GM18867 (cell line): ENCODE measurements at regions not wholly inside any gene's neighbourhood (a gene's known extent, or its start where the extent isn't known, plus 50 kb on each side); places are given as distances from the start of the nearest gene placed in this dataset.

Source experiments
- ATAC-seq: cut with Tn5 transposase; IDR thresholded peaks from one replicate; pipeline ENCODE4 v1.9.1; 2021; ENCODE audit warnings: mild to moderate bottlenecking, moderate library complexity; ENCODE audit not compliant: unreplicated experiment

DNA sequence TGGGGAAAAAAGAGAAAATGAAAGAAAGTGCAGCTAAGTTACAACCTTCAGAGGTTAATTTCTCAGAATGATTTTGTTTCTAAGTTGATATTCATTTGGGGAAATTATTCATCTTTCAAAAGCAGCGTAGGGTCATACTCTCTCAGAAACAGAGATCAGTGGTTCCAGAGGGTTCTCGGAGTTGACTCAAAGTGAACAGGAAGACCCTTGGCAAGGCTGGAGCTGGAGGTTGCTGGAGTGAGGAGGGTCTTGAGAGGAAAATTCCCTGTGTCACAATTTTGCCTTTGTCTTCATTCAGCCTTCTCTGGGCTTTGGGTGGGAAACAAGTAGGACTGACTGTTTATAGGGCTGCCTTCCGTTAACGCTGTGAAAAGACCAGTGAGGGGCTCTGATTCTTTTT lies 168.2 kb downstream of the ICOS start:
- ATAC-seq = no peak

DNA sequence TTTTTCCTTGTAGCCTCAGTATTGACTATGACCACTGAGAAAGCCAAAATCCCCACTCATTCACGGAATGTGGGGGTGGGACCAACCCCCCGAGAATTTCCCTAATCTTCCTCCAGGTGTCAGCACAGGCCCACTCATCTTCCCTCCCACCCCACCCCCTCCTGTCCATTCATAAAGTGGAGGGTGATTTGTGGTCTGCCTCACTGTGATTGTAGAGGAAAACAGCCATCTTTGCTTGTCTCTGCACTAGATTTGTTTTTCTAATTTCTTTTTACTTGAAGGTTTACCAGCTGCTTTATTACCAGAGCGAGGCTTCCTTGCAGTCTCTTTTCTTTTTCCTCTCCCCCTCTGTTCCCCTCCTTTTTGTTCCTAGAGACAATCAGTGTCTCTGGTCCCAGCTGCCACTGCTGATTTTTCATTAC lies 171.8 kb downstream of the ICOS start:
- no peak for ATAC-seq

DNA sequence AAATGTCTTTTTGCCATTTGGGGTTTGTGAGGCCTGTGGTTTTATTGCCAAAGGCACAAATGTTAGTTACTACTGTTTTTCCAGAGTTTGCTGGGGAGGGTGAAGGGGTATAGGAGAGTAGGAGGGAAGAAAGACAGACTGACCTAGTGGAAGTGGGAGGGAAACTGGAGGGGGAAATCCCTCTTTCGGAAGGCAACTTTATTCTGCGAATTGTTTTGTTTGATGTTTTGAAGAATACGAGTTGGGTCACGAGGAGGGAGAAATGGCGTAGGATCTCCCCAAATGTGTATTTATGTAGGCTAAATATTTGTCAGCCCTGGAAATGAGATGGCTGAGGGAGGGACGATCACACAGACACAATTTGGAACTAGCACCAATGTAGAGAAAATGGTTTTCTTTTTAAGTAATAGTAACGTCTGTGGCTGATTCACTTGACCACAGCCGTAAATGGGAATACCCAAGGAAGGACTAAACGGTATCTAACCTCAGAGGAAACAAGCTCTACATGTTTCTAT lies 172.3 kb downstream of the ICOS start:
- no peak for ATAC-seq

DNA sequence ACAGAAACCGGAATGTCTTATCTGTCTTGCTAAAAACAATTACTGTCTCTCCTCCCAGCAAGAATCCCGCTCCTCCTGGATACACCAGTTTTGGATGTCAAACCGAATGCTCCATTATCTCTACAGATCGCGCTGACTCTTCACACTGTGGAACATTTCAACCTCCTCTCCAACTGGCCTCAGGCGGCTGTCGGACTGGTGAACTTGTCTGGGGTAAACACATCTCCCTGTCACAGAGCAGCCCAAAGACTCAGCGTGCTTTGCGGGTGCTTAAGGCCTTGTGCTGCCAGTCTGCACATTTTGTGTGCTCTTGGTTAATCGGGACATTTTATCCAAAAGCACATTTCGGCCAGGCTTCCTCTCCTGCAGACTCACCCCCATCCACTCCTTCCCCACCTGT lies 173.1 kb downstream of the ICOS start:
- no peak for ATAC-seq

DNA sequence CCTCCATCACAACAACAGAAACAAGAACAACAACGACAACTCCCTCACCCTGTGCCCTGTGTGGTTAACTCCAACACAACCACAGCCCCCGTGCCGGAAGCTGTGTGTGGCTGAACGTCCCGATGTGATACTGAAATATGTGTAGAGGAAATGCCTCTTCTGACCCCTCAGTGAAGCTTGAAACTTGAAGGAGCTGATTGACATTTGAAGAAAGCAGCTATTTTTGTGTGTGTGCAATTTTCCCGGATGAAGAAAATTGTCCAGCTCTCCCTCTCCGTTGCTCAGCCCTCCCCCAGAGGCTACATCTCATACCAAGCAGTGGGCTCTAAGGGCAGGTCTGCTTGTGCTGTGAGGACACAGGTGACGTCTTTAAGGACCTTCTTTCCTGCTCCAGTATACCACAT lies 173.8 kb downstream of the ICOS start:
- ATAC-seq = peak; percentile 94

DNA sequence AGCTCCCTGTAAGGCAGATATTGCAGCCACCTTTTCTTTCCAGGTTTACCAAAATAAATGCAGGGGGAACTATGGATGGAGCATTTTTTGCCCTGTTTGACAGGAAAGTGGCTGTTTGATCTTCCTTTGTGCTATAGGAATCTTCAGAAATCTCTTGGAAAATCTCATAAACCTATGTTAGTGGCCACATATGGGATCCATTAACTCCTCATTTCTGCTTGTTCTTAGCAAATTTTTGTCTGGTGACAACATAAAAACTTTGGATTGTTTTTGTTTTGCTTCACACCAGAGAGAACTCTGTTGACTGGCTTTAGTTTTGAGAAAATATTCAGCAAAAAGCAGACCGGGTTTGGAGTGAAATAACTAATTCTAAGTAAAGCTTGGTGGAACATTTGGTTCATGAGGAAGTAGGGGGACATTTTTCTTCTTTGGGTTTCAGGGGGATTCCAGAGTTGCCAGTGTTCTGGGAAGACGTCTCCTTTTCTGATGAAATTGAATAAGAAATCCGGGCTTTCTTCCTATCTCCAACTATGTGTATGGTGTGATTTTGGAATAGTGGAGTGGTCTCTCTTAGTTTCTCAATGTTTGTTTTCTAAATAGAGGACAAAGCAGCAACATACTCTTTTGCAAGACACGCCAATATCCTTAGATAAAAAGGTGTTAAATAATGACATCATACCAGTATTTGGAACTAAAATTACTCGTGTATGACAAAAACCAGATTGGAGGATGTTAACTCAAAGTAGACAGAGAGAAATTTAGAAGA lies 174.4 kb downstream of the ICOS start:
- ATAC-seq = no peak

DNA sequence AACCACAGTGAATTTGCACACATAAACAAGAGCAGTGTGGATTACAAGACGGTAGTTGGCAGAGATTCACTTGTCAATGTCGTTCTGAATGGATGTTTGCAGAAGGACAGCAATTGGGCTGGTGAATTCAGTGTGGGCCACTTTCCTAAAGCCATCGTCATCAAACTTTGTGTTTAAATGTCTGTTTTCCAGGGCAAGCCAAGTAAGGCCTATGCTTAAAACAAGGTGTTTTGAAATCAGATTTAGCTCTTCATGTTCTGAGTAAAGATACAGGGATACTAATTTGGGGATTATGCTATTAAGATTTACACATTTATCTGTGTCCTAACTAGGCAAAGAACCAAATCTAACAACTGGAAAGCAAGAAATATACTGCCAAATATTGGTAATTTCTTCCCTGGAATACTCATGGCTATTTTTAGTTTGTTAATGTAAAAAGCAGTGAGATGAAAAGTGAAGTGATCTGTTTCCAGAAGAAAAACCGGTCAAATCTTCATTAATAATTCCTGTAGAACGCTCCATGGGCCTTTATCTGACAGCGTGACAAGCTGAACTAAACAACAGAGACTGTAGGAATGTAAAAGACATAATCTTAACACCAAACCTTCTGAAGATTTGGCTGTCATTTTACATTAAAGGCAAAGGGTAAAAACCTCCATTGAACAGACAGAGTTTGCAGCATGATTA lies 175.7 kb downstream of the ICOS start:
- no peak for ATAC-seq

DNA sequence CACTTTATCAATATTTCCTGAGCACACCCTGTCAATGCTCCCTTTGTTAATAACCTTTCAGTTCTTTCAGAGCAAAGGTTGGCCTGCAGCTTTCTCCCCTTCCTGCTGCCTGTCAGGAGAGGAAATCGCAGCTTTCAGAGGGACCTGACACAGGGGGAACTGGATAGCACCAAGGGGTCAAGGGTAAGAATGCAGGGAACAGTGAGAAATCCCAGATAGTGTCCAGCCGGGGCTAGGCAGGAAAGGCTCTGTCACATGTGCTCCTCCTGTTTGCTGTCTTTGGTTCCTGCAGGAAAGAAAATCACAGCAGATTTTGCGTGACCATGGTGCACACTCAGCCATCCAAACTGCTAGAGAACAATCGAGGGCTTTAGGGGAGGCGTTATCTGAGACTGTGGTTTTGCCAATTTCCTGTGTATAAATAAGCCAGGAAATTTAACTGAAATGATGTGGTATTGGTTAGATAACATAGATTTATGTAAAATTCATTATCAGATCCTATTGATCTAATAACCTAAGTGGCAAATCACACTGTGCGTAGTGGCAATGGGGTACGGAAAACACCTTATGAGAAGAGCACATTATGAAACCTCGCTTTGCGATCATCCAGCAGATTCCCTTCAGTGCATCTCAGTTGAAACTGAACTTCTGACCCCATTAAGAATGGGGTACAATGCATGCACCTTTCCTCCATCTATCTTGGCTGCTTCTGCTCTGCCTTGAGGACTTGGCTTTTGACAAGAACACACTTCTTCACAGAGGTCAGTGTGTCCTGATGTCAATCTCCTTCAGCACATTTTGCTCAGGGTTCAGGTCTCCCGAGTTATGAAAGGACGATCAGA lies 178.0 kb downstream of the ICOS start:
- ATAC-seq = no peak

DNA sequence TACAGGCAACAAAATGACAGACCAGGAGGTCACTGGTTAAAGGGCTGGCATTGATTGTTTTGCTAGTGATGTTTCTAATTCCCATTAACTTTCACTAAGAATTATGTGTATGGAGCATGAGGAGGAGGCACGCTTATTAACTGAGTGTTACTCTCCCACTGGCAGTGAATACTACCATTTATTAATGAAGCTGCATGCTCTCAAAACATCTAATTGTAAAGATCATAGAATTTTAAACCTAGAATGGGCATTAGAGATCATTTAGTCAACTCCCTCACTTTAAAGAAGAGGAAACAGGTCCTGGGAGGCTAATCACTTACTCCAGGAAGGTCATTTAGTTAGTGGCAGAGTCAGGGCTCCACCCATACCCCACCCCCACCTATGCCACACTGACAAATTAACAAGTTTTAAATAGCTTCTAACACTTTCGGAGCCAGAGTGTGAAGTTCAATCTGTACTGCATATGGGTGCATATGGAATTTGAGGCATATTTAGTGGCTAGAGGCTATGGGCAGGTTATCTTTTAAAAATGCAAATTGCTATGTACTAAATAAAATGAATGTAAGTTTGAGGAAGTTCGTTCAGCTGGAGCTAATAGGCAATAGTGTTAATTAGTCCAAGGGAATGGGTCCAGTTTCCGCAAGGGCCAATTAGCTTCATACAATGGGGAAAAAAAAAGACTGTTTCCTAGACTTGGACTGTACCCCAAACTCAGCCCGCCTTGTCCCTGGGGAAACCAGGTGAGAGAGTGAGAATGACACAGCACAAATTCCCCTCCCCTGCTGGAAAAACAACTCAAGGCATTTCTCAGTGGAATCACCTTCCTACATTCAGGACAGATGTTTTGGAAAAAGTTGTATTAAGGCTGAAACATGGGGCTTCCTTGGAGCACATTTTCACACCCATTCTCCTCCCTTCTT lies 178.8 kb downstream of the ICOS start:
- no peak for ATAC-seq

DNA sequence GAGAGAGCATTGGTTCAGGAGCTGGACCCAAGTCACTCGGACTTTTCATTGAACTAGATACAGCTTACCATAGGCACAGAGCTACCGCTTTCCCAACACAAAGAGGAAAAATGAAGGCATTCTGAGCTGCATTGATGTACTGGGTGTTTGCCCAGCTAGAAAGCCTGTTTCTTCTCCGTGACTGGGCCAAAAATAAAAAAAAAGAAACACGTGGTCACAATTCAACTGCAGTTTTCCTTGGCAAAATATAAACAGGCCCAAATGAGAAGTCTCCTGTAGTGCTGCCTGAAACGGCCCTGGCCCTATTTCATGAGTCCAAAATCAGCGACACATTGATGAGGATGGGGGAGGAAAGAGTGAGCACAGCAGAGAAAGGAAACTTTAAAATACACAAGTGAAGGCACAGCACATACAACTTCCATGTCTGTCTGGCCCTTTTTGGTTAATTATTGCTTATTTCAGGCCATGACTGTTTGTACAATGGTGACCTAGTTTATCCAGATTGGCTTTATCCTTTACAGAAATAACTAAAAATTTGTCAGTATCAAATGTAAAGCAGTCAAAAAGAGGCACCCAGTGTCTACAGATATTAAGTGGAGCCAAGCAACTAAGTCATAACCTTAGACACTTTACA lies 179.7 kb downstream of the ICOS start:
- no peak for ATAC-seq

DNA sequence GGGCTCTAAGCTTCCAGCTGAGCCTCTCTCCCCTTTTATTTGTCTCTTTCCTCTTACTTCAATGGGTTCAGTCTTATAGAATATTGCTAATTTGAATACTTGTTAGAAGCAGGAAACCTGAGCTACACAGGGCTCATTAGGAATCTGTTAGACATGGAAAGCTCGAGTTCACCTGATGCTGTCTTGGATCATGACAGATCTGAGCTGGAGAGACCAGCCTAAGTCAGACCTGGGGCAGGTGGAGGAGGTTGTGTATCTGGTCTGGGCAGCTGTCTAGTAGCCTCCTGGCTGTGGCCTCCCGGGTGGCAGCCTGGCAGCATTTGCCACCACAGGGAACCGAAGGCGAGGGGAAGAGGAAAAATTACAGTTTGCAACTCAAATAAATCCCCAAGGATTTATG lies 185.9 kb downstream of the ICOS start:
- ATAC-seq = no peak

DNA sequence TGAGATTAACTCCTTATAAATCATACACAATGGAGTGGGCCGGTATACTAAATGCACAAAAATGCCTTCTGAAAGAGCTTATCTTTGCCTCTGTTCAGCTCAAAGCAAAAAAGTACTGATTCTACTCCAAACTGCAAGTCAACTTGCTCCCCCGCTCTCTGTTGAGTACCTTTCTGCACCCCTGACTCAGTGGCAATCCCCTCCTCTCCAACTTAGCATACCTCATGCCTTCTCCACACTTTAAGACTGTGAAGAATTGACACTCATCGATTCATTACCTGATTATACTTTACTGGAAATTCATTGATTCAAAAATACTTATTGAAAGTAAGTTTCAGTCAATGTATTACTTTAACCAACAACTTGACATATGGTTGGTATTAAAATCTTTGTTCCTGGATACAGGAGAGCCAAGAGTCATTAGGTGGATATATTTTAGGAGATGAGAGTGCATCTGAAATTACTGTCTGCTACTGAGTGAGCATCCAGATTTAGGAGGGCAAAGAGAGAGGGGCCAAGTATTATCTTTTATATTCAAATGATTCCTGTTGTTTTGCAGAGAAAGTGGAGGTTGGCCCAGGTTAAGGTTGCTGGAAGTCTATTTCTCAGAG lies 187.7 kb downstream of the ICOS start:
- no peak for ATAC-seq

DNA sequence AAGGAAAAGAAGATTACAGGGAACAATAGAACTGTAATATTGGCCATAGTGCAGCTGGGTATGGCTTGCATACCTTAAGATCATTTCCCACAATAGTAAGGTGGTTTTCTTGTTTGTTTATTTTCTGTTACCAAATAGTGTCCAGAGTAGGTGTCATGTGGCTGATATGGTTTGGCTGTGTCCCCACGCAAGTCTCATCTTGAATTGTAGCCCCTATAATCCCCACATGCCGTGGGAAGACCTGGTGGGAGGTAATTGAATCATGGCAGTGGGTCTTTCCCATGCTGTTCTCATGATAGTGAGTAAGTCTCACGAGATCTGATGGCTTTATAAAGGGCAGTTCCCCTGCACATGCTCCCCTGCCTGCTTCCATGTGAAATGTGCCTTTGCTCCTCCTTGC lies 190.1 kb downstream of the ICOS start:
- ATAC-seq = no peak

DNA sequence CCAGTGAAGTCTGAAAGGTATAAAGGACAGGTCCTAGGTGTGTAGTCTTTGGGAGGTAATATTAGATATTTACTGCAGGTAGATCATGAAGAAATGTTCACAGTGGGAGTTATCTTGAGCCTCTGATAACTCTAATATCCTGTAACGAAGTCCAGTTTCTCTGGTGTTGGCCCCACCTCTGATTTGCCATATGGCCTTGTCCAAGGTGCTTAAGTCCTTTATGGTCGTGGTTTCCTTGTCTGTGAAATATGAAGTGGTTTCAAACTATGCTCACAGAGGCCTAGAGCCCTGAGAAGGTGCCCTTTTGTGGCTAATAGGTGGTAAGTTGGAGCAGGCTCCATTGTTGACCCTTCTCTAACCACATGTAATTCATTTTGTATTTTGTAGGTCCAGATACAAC lies 190.7 kb downstream of the ICOS start:
- no peak for ATAC-seq

DNA sequence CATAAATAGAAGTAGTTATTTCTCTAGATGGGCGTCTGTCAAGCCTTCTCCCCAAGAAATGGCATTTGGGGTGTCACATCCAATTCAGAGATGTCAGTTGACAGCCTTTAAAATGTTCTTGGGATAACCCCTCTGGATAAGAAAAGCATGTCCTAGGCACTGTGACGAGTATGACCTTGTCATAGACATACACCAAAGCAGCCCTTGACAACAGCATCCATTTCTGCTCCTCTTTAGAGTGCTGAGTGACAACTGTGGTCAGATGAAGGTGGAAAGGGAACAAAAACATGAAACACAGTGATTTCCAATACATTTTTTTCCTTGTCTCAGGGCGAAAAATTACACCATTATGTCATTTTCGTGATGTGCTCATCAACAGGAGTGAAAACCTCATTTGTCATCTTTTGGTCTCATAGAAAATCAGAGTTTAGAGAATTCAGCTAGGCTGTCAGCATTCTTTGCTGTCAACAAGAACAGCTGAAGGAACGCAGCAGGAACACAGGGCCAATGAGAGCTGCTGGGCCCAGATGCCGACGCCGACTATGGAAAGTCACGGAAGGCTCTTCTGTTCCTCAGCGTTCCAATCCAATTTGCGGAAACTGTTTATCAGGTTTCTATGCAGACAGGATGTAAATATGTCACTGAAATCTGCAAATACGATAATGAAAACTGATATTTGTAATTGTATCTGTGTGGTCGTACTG lies 193.2 kb downstream of the ICOS start:
- ATAC-seq = no peak

DNA sequence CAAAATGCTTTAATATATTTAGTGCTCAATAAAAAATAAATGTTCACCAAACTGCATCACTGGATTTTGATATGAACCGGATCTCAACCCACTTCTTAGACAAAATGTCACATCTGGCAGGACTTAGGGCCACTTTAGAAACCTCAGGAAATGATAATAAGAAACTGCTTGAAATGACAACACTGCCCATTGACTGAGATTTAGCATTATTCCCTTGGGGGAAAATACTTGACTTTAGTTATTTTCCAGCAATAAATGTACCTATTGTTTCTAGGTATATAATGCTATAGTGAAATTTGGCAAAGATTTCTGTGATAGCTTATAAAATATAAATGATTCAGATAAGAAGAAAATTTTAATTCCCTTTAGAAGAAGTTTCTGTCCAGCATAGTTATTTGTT lies 195.1 kb downstream of the ICOS start:
- no peak for ATAC-seq

DNA sequence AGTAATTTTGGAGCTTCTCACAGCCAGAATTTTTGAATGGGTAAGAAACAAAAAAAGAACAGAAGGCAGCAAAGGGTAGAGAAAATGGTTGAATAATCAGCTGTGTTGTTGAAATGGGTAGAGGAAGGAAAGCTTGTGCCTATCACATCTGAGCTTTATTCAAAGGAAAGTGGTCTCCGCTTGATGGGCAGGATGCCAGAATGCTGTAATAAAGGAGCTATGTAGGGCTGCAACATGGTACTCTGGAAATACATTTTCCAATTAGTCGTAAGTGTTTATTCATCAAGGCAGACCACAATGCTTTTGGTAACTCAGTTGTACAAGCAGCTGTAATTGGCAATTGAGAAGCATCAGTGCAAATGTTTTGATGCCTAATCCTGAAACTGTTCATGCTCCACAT lies 196.9 kb downstream of the ICOS start:
- ATAC-seq = no peak

DNA sequence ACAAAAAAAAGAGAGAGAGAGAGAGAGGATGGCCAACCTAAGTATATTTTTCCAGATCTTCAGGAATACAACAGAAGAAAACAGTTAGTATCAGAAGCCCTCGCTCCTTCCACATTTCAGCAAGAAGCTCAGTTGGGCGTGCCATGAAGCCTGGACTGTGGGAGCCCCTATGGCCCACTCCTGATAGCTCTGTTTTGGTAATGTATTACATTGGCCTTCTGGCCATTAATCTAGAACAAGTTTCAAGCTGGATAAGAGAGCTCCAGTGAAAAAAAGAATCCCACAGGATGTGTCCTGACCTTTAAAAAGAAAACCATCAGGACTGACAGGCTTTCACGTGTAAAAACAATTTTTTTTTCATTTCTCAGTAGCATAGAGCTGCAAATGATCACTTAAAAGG lies 197.9 kb downstream of the ICOS start:
- no peak for ATAC-seq

DNA sequence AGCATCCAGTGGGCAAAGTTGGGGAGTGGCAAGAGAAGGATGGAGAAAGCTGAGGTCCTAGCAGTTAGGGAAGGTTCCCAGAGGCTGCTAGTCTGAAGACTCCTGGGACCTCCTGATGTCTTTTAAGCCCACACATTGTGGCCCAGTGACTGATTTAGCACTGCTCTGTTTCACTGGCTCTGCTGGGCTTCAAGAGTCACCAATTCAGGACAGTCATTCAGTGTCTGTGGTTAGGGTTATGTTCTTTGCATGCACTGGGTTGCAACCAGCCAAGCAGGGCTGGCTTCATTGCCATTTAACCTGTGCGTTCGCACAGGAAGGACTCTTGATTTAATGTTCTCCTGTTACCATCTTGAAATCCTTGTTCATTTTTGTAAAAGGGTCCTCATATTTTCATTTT lies 199.2 kb downstream of the ICOS start:
- ATAC-seq = no peak
